IMR-90 (cell line): ENCODE measurements at regions not wholly inside any gene's neighbourhood (a gene's known extent, or its start where the extent isn't known, plus 50 kb on each side); places are given as distances from the start of the nearest gene placed in this dataset.

Source experiments
- ATAC-seq: fragments of 200-7000 bp; cut with Tn5 transposase; 2 replicates; pipeline ENCODE4 v1.9.1; 2020; ENCODE audit warnings: low read depth, mild to moderate bottlenecking, moderate library complexity
- BruUV-seq: library from RNA; stranded (reverse); fragments of 400-500 nt; replicated peaks from 2 replicates; lab custom pipeline; 2021; lab: Mats Ljungman, UMichigan
- CTCF ChIA-PET: fragments of 300-600 bp; formaldehyde crosslinking; extraction: SDS; loops from one replicate; lab custom pipeline; 2021; ENCODE audit warnings: antibody characterized with exemption; lab: Yijun Ruan, JAX
- POLR2A ChIA-PET: fragments of 300-600 bp; sonication (Branson Sonifier 250); formaldehyde crosslinking; loops from one replicate; lab custom pipeline; 2022; ENCODE audit warnings: antibody characterized with exemption; ENCODE audit not compliant: unreplicated experiment; lab: Charles Lee
- DNase-seq: peaks from one replicate; pipeline ENCODE4 v3.0.0; 2013
- H2AFZ ChIP-seq: replicated peaks from 2 replicates; pipeline ENCODE3; 2013; ENCODE audit warnings: low read length, mild to moderate bottlenecking; ENCODE audit not compliant: poor library complexity
- H2AK5ac ChIP-seq: 2 replicates; pipeline ENCODE4 v1.6.1; 2013; ENCODE audit warnings: low read depth, low read length, inconsistent platforms
- H2AK9ac ChIP-seq: replicated peaks from 2 replicates; pipeline ENCODE3; 2013; ENCODE audit warnings: mild to moderate bottlenecking, low read depth, low read length, moderate library complexity; ENCODE audit not compliant: poor library complexity
- H2BK120ac ChIP-seq: 2 replicates; pipeline ENCODE4 v1.6.1; 2013; ENCODE audit warnings: low read depth, low read length, inconsistent platforms
- H2BK15ac ChIP-seq: 3 replicates; pipeline ENCODE4 v1.6.1; 2013; ENCODE audit warnings: low read depth, low read length, inconsistent platforms
- H2BK20ac ChIP-seq: 2 replicates; pipeline ENCODE4 v1.6.1; 2013; ENCODE audit warnings: low read depth, mild to moderate bottlenecking, inconsistent platforms, low read length, moderate library complexity
- H2BK5ac ChIP-seq: 2 replicates; pipeline ENCODE4 v1.6.1; 2013; ENCODE audit warnings: mild to moderate bottlenecking, low read depth, low read length, inconsistent platforms; ENCODE audit not compliant: poor library complexity, severe bottlenecking
- H3K14ac ChIP-seq: replicated peaks from 2 replicates; pipeline ENCODE4 v1.6.1; 2013; ENCODE audit warnings: low read depth, low read length, inconsistent platforms
- H3K18ac ChIP-seq: 2 replicates; pipeline ENCODE4 v1.6.1; 2013; ENCODE audit warnings: low read depth, low read length, control low read depth
- H3K23ac ChIP-seq: 2 replicates; pipeline ENCODE4 v1.6.1; 2013; ENCODE audit warnings: low read depth, low read length, inconsistent platforms
- H3K27ac ChIP-seq: 2 replicates; pipeline ENCODE4 v1.5.1; 2013; ENCODE audit warnings: mild to moderate bottlenecking, control low read depth, low read length; ENCODE audit not compliant: insufficient read depth
- H3K27me3 ChIP-seq: 2 replicates; pipeline ENCODE4 v1.6.1; 2013; ENCODE audit warnings: low read length; ENCODE audit not compliant: control insufficient read depth, insufficient read depth
- H3K36me3 ChIP-seq: 2 replicates; pipeline ENCODE4 v1.6.1; 2013; ENCODE audit warnings: low read length, mixed read lengths; ENCODE audit not compliant: control insufficient read depth, insufficient read depth
- H3K4ac ChIP-seq: 2 replicates; pipeline ENCODE4 v1.6.1; 2013; ENCODE audit warnings: low read depth, low read length, inconsistent platforms
- H3K4me1 ChIP-seq: 2 replicates; pipeline ENCODE4 v1.6.1; 2013; ENCODE audit warnings: low read length, mixed read lengths; ENCODE audit not compliant: control insufficient read depth, insufficient read depth
- H3K4me2 ChIP-seq: 2 replicates; pipeline ENCODE4 v1.6.1; 2013; ENCODE audit warnings: low read depth, mild to moderate bottlenecking, control low read depth, low read length, moderate library complexity
- H3K4me3 ChIP-seq: 2 replicates; pipeline ENCODE4 v1.5.1; 2013; ENCODE audit warnings: low read depth, mild to moderate bottlenecking, control low read depth, low read length, moderate library complexity; ENCODE audit not compliant: insufficient read depth
- H3K56ac ChIP-seq: 2 replicates; pipeline ENCODE4 v1.6.1; 2013; ENCODE audit warnings: low read length, inconsistent platforms; ENCODE audit not compliant: insufficient read depth; ENCODE audit errors: extremely low read depth
- H3K79me1 ChIP-seq, 2 experiments: 2 replicates each; pipeline ENCODE4 v1.6.1; 2013; ENCODE audit warnings: low read length in 2 of 2, inconsistent platforms in 1 of 2, low read depth in 1 of 2
- H3K9ac ChIP-seq: 2 replicates; pipeline ENCODE4 v1.6.1; 2013; ENCODE audit warnings: low read depth, low read length, control low read depth
- H3K9me1 ChIP-seq: 2 replicates; pipeline ENCODE4 v1.6.1; 2013; ENCODE audit warnings: low read length, inconsistent platforms; ENCODE audit not compliant: insufficient read depth
- H3K9me3 ChIP-seq: 2 replicates; pipeline ENCODE4 v1.6.1; 2013; ENCODE audit warnings: low read length; ENCODE audit not compliant: control insufficient read depth, insufficient read depth
- H4K20me1 ChIP-seq: 2 replicates; pipeline ENCODE4 v1.6.1; 2013; ENCODE audit warnings: low read length, inconsistent platforms; ENCODE audit not compliant: insufficient read depth
- H4K5ac ChIP-seq: 2 replicates; pipeline ENCODE4 v1.6.1; 2013; ENCODE audit warnings: mild to moderate bottlenecking, low read depth, low read length, control low read depth
- H4K8ac ChIP-seq, 2 experiments: 2 replicates each; pipeline ENCODE4 v1.6.1; 2013; ENCODE audit warnings: low read depth in 2 of 2, low read length in 2 of 2, control low read depth in 1 of 2, inconsistent platforms in 1 of 2
- H4K91ac ChIP-seq: 2 replicates; pipeline ENCODE4 v1.6.1; 2013; ENCODE audit warnings: low read depth, low read length, inconsistent platforms; ENCODE audit not compliant: insufficient read depth
- RCOR1 ChIP-seq: IDR thresholded peaks from 2 replicates; pipeline ENCODE4 v1.6.1; 2012; ENCODE audit warnings: mild to moderate bottlenecking, low read length, improper control_type of control experiment; ENCODE audit not compliant: insufficient replicate concordance
- SMC3 ChIP-seq: fragments of 150-350 bp; IDR thresholded peaks from 2 replicates; pipeline ENCODE4 v1.6.1; 2016; ENCODE audit warnings: low read depth, mild to moderate bottlenecking, antibody characterized with exemption, low read length, moderate library complexity
- USF2 ChIP-seq: fragments of 150-350 bp; IDR thresholded peaks from 2 replicates; pipeline ENCODE4 v1.6.1; 2017; ENCODE audit warnings: mild to moderate bottlenecking, antibody characterized with exemption, low read length, low read depth
- WGBS, 2 experiments: methylation state at CpG; one replicate each; pipeline versions ENCODE4 v1.1.5 to v1.1.7; 2013; ENCODE audit warnings: missing lambda C conversion rate in 2 of 2; ENCODE audit not compliant: insufficient read length in 1 of 2; ENCODE audit errors: extremely low coverage in 2 of 2; 5-methylcytosine and 5-hydroxymethylcytosine counted together
- dilution Hi-C: fragments of 300-500 bp; cut with HindIII; formaldehyde crosslinking; loops from one replicate; pipeline ENCODE4 v1.14.3; 2018; ENCODE audit warnings: low sequenced_read_pairs; ENCODE audit not compliant: unreplicated experiment
- in situ Hi-C: fragments of 300-500 bp; cut with MboI; formaldehyde crosslinking; loops from 3 replicates; pipeline ENCODE4 v1.14.3; 2019; ENCODE audit warnings: low sequenced_read_pairs, inconsistent platforms, mixed read lengths
- intact Hi-C: fragments of 100-400 bp; cut with micrococcal nuclease; formaldehyde crosslinking; loops from 2 replicates; pipeline ENCODE4 v1.10.0; 2022

- Histone ChIP-seq H3K36me3 (no peaks in the 10 kb centered on the region), H3K14ac (no peak overlapping the region), H2AK5ac (no peak overlapping the region), H2BK15ac (no peak overlapping the region), H3K9me3 (peaks cover 4% of the 10 kb centered on the region; the same call in 1 of the 2 replicates), H3K4ac (no peak overlapping the region), H2BK20ac (no peak overlapping the region), H3K4me2 (no peak overlapping the region), H3K4me1 (no peaks in the 10 kb centered on the region), H3K27me3 (no peaks in the 10 kb centered on the region), H3K79me1 (no peaks in the 10 kb centered on the region), H2BK5ac (no peak overlapping the region), H3K27ac (no peak overlapping the region), H3K56ac (no peak overlapping the region), H3K9me1 (no peaks in the 10 kb centered on the region), H2AFZ (no peak overlapping the region), H4K20me1 (no peaks in the 10 kb centered on the region), H3K23ac (no peak overlapping the region), H3K18ac (no peak overlapping the region), H4K8ac (no peak overlapping the region), H4K5ac (no peak overlapping the region), H3K4me3 (no peak overlapping the region), H3K9ac (no peak overlapping the region), H2BK120ac (no peak overlapping the region), H2AK9ac (no peak overlapping the region), H4K91ac (no peak overlapping the region)
- DNase-seq (no peak), ATAC-seq (no peak)
- in situ Hi-C loops (no loop called here), intact Hi-C loops (no loop called here), dilution Hi-C loops (no loop called here)
- CTCF ChIA-PET = no interaction called here
- no TSS peak for BruUV-seq
- POLR2A ChIA-PET = no interaction called here
- TF ChIP-seq RCOR1 (no peak), USF2 (no peak), SMC3 (no peak)
- no CpG with 5 or more reads among the region's 1 CpG for WGBS, 2 experiments
These were observed 797.7 kb downstream of the RAPGEF2 start for GRCh38 chr4:159900562-159900961.
